ENCODE measurements at regions not wholly inside any gene's neighbourhood (a gene's known extent, or its start where the extent isn't known, plus 50 kb on each side); places are given as distances from the start of the nearest gene placed in this dataset.

- H3K9me3 Mint-ChIP-seq = no peaks in the 10 kb centered on the region
- no peaks in the 10 kb centered on the region for H3K36me3 Mint-ChIP-seq
- ATAC-seq (no peak), DNase-seq (ENCODE audit: low spot score) (no peak)
- H3K4me3 Mint-ChIP-seq = no peak overlapping the region
- no peak overlapping the region for H3K27ac Mint-ChIP-seq
- peaks cover 19 to 25% of the 10 kb centered on the region in 2 donors for H3K27me3 Mint-ChIP-seq
- peaks cover 0 to 3% of the 10 kb centered on the region in 2 donors for H3K4me1 Mint-ChIP-seq (ENCODE audit: low read depth in 2 of 2)
These were observed 226.6 kb upstream of the ASIC2 start for GRCh38 chr17:33519692-33520091.

DNA sequence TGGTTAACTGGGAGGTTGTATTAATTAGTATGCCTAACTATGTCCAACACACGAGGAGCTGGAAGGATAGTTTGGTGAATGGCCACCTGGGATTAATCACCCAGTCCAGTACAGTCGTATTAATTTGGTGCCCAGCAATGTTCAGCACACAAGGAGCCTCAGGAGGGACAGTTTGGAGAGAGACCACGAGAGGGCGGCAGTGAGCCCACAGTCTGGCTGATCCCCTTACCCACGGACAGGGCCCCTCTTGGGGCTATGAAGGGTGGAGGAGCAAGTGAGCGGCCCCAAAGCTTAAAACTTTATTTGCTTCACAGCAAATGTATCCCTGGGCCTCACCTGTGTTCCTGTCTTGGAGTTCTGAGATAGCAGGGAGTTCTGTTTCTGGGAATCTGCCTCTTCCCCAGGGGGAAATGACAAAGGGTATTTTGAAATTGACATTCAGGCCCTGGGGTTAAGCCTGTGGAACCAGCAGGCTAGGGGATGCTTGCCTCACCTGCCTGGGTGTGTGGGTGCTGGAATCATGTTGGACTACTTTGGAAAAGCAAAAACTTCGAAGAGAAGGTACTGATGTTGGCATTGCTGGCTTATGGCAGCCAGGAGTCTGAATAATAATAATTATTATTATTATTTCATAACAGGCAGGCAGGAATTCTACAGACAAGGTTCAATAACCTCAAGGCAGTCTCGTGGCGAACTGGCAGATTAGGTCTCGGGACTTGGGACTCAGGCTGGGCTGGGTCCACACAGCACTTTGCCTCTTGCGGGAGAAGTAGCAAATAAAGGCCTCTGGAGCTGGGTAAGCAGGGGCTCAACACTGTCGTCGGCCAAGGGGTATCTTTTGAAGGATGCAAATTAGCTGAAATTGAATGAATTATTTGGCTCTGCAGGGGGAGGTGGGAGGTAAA, 227.6 kb upstream of the ASIC2 start:
- DNase-seq (ENCODE audit: low spot score) (no peak), ATAC-seq (no peak)
- no peak overlapping the region for H3K4me3 Mint-ChIP-seq
- H3K27ac Mint-ChIP-seq = no peak overlapping the region
- peaks cover 17 to 33% of the 10 kb centered on the region in 2 donors for H3K27me3 Mint-ChIP-seq
- H3K4me1 Mint-ChIP-seq (ENCODE audit: low read depth in 2 of 2) = peaks cover 0 to 3% of the 10 kb centered on the region in 2 donors
- H3K9me3 Mint-ChIP-seq = no peaks in the 10 kb centered on the region
- H3K36me3 Mint-ChIP-seq = no peaks in the 10 kb centered on the region

- ATAC-seq = peak in 1 of 2 donors; percentile 22
- Mint-ChIP-seq H3K27me3 (peaks cover 18 to 32% of the 10 kb centered on the region in 2 donors), H3K9me3 (no peaks in the 10 kb centered on the region), H3K36me3 (no peaks in the 10 kb centered on the region), H3K27ac (no peak overlapping the region), H3K4me1 (ENCODE audit: low read depth in 2 of 2) (no peaks in the 10 kb centered on the region), H3K4me3 (no peak overlapping the region)
- no peak for DNase-seq (ENCODE audit: low spot score)
These were observed 228.7 kb upstream of the ASIC2 start for GRCh38 chr17:33521784-33522183.

- Mint-ChIP-seq H3K9me3 (no peaks in the 10 kb centered on the region), H3K27me3 (peaks cover 18 to 35% of the 10 kb centered on the region in 2 donors), H3K4me3 (no peak overlapping the region), H3K36me3 (no peaks in the 10 kb centered on the region), H3K27ac (no peak overlapping the region), H3K4me1 (ENCODE audit: low read depth in 2 of 2) (no peaks in the 10 kb centered on the region)
- DNase-seq (ENCODE audit: low spot score) = no peak
- ATAC-seq = no peak
These were observed 229.5 kb upstream of the ASIC2 start for GRCh38 chr17:33522623-33523022.

- Mint-ChIP-seq H3K27me3 (peaks cover 18 to 36% of the 10 kb centered on the region in 2 donors), H3K4me3 (no peak overlapping the region), H3K27ac (no peak overlapping the region), H3K36me3 (no peaks in the 10 kb centered on the region), H3K4me1 (ENCODE audit: low read depth in 2 of 2) (no peaks in the 10 kb centered on the region), H3K9me3 (no peaks in the 10 kb centered on the region)
- no peak for ATAC-seq
- no peak for DNase-seq (ENCODE audit: low spot score)
These were observed 230.5 kb upstream of the ASIC2 start for GRCh38 chr17:33523577-33523981.

GRCh38 chr17:33525186-33525585, 232.1 kb upstream of the ASIC2 start:
- H3K36me3 Mint-ChIP-seq = no peaks in the 10 kb centered on the region
- no peaks in the 10 kb centered on the region for H3K4me1 Mint-ChIP-seq (ENCODE audit: low read depth in 2 of 2)
- DNase-seq (ENCODE audit: low spot score) (no peak), ATAC-seq (peak in 1 of 2 donors; percentile 21)
- no peak overlapping the region for H3K27ac Mint-ChIP-seq
- H3K4me3 Mint-ChIP-seq = no peak overlapping the region
- H3K27me3 Mint-ChIP-seq = peaks cover 15 to 50% of the 10 kb centered on the region in 2 donors
- no peaks in the 10 kb centered on the region for H3K9me3 Mint-ChIP-seq

DNA sequence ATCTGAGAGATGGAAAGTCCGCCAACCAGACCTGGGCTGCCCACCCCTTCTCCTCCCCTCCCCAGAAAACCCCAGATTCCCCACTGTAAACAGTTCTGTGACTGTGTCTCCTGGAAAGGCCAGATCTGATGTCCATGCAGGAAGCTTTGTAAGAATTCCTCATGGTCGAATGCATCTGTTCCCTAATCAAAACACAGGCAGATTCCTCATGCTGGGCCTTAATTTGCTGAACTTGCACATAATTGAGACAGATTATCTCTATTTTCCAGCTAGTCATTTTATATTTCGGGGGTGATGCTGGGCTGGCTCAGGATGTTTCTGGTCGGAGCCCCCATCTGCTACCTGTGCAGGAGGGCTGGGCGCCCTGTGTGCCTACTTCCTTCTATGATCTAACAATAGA, 233.6 kb upstream of the ASIC2 start:
- H3K27me3 Mint-ChIP-seq = peaks cover 11 to 47% of the 10 kb centered on the region in 2 donors
- H3K9me3 Mint-ChIP-seq = no peaks in the 10 kb centered on the region
- ATAC-seq (no peak), DNase-seq (ENCODE audit: low spot score) (no peak)
- H3K27ac Mint-ChIP-seq = no peak overlapping the region
- no peaks in the 10 kb centered on the region for H3K36me3 Mint-ChIP-seq
- no peaks in the 10 kb centered on the region for H3K4me1 Mint-ChIP-seq (ENCODE audit: low read depth in 2 of 2)
- H3K4me3 Mint-ChIP-seq = no peak overlapping the region

GRCh38 chr17:33527290-33527689, 234.2 kb upstream of the ASIC2 start:
- no peak for ATAC-seq
- H3K27me3 Mint-ChIP-seq = peaks cover 11 to 47% of the 10 kb centered on the region in 2 donors
- no peak overlapping the region for H3K27ac Mint-ChIP-seq
- no peak overlapping the region for H3K4me3 Mint-ChIP-seq
- H3K4me1 Mint-ChIP-seq (ENCODE audit: low read depth in 2 of 2) = no peaks in the 10 kb centered on the region
- H3K9me3 Mint-ChIP-seq = no peaks in the 10 kb centered on the region
- H3K36me3 Mint-ChIP-seq = no peaks in the 10 kb centered on the region
- no peak for DNase-seq (ENCODE audit: low spot score)

- no peak for ATAC-seq
- H3K9me3 Mint-ChIP-seq = no peaks in the 10 kb centered on the region
- no peak overlapping the region for H3K27ac Mint-ChIP-seq
These were observed 235.8 kb upstream of the ASIC2 start for GRCh38 chr17:33528846-33529245.

DNA sequence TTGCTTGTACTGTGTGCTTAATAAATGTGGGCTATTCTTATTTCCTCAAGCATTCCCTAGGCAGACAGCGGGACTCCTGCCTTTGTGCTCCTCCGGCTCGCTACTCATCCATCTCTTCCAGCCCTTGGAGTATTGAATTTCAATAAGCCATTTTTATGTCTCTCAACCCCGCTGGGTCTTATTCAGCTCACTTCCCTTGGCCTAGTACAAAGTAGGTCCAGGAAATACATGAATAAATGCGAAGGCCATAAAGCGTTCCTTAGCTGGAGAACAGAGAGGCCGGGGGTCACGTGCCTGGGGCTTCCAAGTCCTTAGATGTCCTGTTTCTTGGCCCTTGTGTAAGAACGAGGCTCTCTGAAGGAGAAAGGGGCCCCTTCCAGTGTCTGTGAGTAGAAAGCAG, 236.7 kb upstream of the ASIC2 start:
- Mint-ChIP-seq H3K4me1 (ENCODE audit: low read depth in 2 of 2) (no peaks in the 10 kb centered on the region), H3K4me3 (no peak overlapping the region), H3K27me3 (peaks cover 4 to 37% of the 10 kb centered on the region in 2 donors), H3K36me3 (no peaks in the 10 kb centered on the region), H3K9me3 (no peaks in the 10 kb centered on the region), H3K27ac (no peak overlapping the region)
- ATAC-seq = no peak
- no peak for DNase-seq (ENCODE audit: low spot score)

More at GRCh38 chr17:33528846-33529245, 235.8 kb upstream of the ASIC2 start:
- no peak for DNase-seq (ENCODE audit: low spot score)
- H3K4me3 Mint-ChIP-seq = no peak overlapping the region
- H3K4me1 Mint-ChIP-seq (ENCODE audit: low read depth in 2 of 2) = no peaks in the 10 kb centered on the region
- H3K27me3 Mint-ChIP-seq = peaks cover 7 to 41% of the 10 kb centered on the region in 2 donors
- no peaks in the 10 kb centered on the region for H3K36me3 Mint-ChIP-seq

DNA sequence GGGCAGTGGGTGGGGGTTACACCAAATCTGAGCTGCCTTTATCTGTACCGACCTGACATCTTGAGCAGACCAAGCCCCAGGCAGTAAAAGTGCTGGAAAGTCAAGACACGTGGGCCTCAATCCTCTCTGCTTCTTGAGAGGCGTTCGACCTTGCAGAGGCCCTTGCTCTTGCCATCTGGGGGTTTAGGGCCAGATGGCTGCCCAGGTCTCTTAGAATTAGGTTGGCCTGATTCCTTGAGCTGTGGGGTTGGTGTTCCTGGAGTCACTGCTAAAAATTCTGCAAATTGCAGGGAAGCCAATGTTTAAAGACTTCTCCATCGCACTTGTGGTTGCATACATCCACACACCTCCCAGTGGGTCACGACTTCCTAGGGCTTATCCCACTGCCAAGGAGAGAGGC, 238.2 kb upstream of the ASIC2 start:
- ATAC-seq (no peak), DNase-seq (ENCODE audit: low spot score) (no peak)
- Mint-ChIP-seq H3K27me3 (peaks cover 0 to 24% of the 10 kb centered on the region in 2 donors), H3K9me3 (no peaks in the 10 kb centered on the region), H3K4me1 (ENCODE audit: low read depth in 2 of 2) (no peaks in the 10 kb centered on the region), H3K27ac (no peak overlapping the region), H3K36me3 (no peaks in the 10 kb centered on the region), H3K4me3 (no peak overlapping the region)

DNA sequence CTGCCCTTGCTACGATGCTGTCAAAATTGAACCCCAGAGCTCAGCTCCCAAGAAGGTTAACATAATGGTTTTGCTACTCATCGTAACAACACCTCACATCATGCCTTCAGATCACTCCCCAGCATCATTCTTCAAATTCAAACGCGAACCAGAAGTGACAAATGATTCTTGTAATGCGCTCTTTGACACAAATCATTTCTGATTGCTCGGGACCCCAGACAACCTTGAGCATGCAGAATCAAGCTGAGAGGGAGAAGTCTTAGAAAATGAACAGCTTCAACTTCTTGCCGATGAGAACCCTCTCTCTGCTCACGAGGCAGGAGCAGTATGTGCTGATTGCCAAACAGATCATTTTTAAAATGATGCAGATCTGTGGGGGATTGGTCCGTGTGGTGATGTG, 241.0 kb upstream of the ASIC2 start:
- ATAC-seq (no peak), DNase-seq (ENCODE audit: low spot score) (no peak)
- Mint-ChIP-seq H3K36me3 (no peaks in the 10 kb centered on the region), H3K27me3 (peaks cover 5 to 30% of the 10 kb centered on the region in 2 donors), H3K27ac (no peak overlapping the region), H3K4me3 (no peak overlapping the region), H3K9me3 (no peaks in the 10 kb centered on the region), H3K4me1 (ENCODE audit: low read depth in 2 of 2) (no peaks in the 10 kb centered on the region)

- H3K4me3 Mint-ChIP-seq = no peak overlapping the region
- peaks cover 11 to 41% of the 10 kb centered on the region in 2 donors for H3K27me3 Mint-ChIP-seq
- DNase-seq (ENCODE audit: low spot score) = no peak
- no peaks in the 10 kb centered on the region for H3K4me1 Mint-ChIP-seq (ENCODE audit: low read depth in 2 of 2)
- H3K27ac Mint-ChIP-seq = no peak overlapping the region
- H3K9me3 Mint-ChIP-seq = no peaks in the 10 kb centered on the region
- ATAC-seq = no peak
- H3K36me3 Mint-ChIP-seq = no peaks in the 10 kb centered on the region
These were observed 252.0 kb upstream of the ASIC2 start for GRCh38 chr17:33545124-33545523.

- no peak for ATAC-seq
- no peaks in the 10 kb centered on the region for H3K36me3 Mint-ChIP-seq
- H3K4me3 Mint-ChIP-seq = no peak overlapping the region
- no peak overlapping the region for H3K27ac Mint-ChIP-seq
- H3K4me1 Mint-ChIP-seq (ENCODE audit: low read depth in 2 of 2) = no peaks in the 10 kb centered on the region
- no peaks in the 10 kb centered on the region for H3K9me3 Mint-ChIP-seq
- no peak for DNase-seq (ENCODE audit: low spot score)
- H3K27me3 Mint-ChIP-seq = peaks cover 14 to 47% of the 10 kb centered on the region in 2 donors
These were observed 257.2 kb upstream of the ASIC2 start for GRCh38 chr17:33550261-33550660.
